Myocyte (in vitro differentiated cells): ENCODE measurements at regions not wholly inside any gene's neighbourhood (a gene's known extent, or its start where the extent isn't known, plus 50 kb on each side); places are given as distances from the start of the nearest gene placed in this dataset.

Source experiments
- DNase-seq: peaks from one replicate; pipeline ENCODE4 v3.0.0-alpha.2; 2012; ENCODE audit warnings: low read depth

DNA sequence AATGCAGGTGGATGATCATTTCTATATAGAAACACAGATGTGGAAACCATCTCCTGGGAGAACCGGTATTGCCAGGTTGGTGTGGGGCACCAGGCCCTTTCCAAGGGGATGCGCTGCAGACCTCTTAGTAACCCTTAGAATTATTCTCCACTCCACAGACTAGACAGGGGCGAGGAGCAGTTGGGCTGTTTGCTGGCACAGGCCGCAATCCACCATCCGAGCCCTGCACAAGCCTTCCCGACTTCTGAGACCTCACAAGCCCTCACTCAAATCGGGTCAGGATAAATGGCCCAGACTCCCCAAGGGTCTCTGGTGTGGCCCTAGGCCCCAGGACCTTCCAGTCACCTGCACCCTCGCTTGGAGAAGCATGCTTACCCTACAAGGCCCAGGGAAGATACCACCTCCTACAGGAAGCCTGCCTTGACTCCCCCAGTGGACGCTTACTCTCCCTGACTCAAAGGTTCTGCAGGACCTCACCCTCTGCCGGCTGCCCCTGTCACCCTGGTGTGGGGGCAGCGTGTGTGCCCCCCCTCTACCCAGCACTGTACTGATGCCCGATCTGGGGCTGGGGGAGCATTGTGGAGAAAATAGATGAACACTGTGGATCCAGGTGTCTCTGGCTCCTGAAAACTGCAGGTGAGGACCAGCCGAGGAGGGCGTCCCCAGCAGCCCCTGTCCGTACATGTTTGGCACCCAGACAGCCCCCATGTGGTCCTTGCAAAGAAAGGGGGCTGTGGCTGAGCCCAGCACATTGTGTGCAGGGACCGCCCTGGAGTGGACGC is 49.8 kb upstream of the ACSF3 start:
- DNase-seq, result no peak
